ENCODE measurements at regions not wholly inside any gene's neighbourhood (a gene's known extent, or its start where the extent isn't known, plus 50 kb on each side); places are given as distances from the start of the nearest gene placed in this dataset.

GRCh38 chr2:207446653-207447052, 83.1 kb upstream of the CREB1 start:
- H3K4me3 ChIP-seq = no peak overlapping the region
- no peak overlapping the region for H3K27ac ChIP-seq
- no peaks in the 10 kb centered on the region for H3K27me3 ChIP-seq
- H3K4me1 ChIP-seq = no peaks in the 10 kb centered on the region
- TF ChIP-seq POLR2AphosphoS5 (IDR thresholded peaks at IDR 0.05) = no peak
- TF ChIP-seq POLR2A (IDR thresholded peaks at IDR 0.05) = no peak
- no peak for TF ChIP-seq CTCF (IDR thresholded peaks at IDR 0.05)
- no peaks in the 10 kb centered on the region for H3K36me3 ChIP-seq
- intact Hi-C loops (cut with DNase I; ENCODE audit: low total_unique reads) = no loop called here
- DNase-seq (ENCODE audit: low spot score in 2 of 2) = no peak
- no peaks in the 10 kb centered on the region for H3K9me3 ChIP-seq

DNA sequence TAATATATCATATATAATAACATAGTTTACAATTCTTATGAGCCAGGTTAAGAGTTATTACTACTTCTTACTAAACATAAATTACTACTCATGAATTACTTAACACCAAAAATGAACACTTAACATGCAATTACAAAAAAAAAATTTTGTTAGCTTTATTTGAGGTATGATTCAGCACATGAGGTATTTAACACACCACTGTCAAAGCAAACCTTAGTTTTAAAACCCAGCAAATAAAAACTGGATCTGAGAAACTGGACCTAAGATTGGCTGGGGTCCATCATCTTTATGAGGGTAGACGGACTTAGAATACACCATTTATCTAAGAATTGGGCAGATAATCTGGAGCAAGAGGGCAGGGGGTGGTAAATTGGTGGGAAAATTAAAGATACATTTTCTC, 81.8 kb upstream of the CREB1 start:
- intact Hi-C loops (cut with DNase I; ENCODE audit: low total_unique reads) = no loop called here
- Histone ChIP-seq H3K27me3 (no peaks in the 10 kb centered on the region), H3K9me3 (no peaks in the 10 kb centered on the region), H3K36me3 (no peaks in the 10 kb centered on the region), H3K4me1 (no peaks in the 10 kb centered on the region), H3K27ac (no peak overlapping the region), H3K4me3 (no peak overlapping the region)
- no peak for TF ChIP-seq POLR2A (IDR thresholded peaks at IDR 0.05)
- no peak for TF ChIP-seq CTCF (IDR thresholded peaks at IDR 0.05)
- no peak for TF ChIP-seq POLR2AphosphoS5 (IDR thresholded peaks at IDR 0.05)
- no peak for DNase-seq (ENCODE audit: low spot score in 2 of 2)

GRCh38 chr2:207449642-207450165, 80.1 kb upstream of the CREB1 start:
- intact Hi-C loops (cut with DNase I; ENCODE audit: low total_unique reads) = no loop called here
- Histone ChIP-seq H3K27ac (no peak overlapping the region), H3K9me3 (no peaks in the 10 kb centered on the region), H3K27me3 (no peaks in the 10 kb centered on the region), H3K36me3 (no peaks in the 10 kb centered on the region), H3K4me1 (no peaks in the 10 kb centered on the region), H3K4me3 (no peak overlapping the region)
- DNase-seq (ENCODE audit: low spot score in 2 of 2) = no peak
- TF ChIP-seq CTCF (IDR thresholded peaks at IDR 0.05) (no peak), POLR2AphosphoS5 (IDR thresholded peaks at IDR 0.05) (no peak)

- TF ChIP-seq POLR2AphosphoS5 (IDR thresholded peaks at IDR 0.05) = no peak
- no peak for DNase-seq (ENCODE audit: low spot score in 2 of 2)
- H3K9me3 ChIP-seq = no peaks in the 10 kb centered on the region
- no peak overlapping the region for H3K27ac ChIP-seq
- intact Hi-C loops (cut with DNase I; ENCODE audit: low total_unique reads) = no loop called here
- H3K4me3 ChIP-seq = no peak overlapping the region
- no peaks in the 10 kb centered on the region for H3K27me3 ChIP-seq
- no peaks in the 10 kb centered on the region for H3K4me1 ChIP-seq
- H3K36me3 ChIP-seq = no peaks in the 10 kb centered on the region
These were observed 79.6 kb upstream of the CREB1 start for GRCh38 chr2:207450186-207450585.

- Histone ChIP-seq H3K27me3 (no peaks in the 10 kb centered on the region), H3K27ac (no peak overlapping the region), H3K9me3 (no peaks in the 10 kb centered on the region), H3K4me3 (no peak overlapping the region), H3K4me1 (no peaks in the 10 kb centered on the region), H3K36me3 (no peaks in the 10 kb centered on the region)
- no peak for DNase-seq (ENCODE audit: low spot score in 2 of 2)
- TF ChIP-seq POLR2A (IDR thresholded peaks at IDR 0.05) = no peak
- no peak for TF ChIP-seq CTCF (IDR thresholded peaks at IDR 0.05)
- TF ChIP-seq POLR2AphosphoS5 (IDR thresholded peaks at IDR 0.05) = no peak
- intact Hi-C loops (cut with DNase I; ENCODE audit: low total_unique reads) = no loop called here
These were observed 71.2 kb upstream of the CREB1 start for GRCh38 chr2:207458582-207458981.

Measured in breast epithelium (tissue), 4 donors.